ENCODE measurements at regions not wholly inside any gene's neighbourhood (a gene's known extent, or its start where the extent isn't known, plus 50 kb on each side); places are given as distances from the start of the nearest gene placed in this dataset.
"Not testable (repeated sequence)": the region's sequence is repeated elsewhere in the genome, so short reads cannot be mapped to it uniquely, and the experiment has no call there.

- 67 to 87% methylated on average over 3 to 4 of the region's 4 CpGs for WGBS, 2 donors (ENCODE audit: low coverage in 1 of 2)
Measured at GRCh38 chr13:22877421-22877820, 303.4 kb upstream of the SGCG start.

DNA sequence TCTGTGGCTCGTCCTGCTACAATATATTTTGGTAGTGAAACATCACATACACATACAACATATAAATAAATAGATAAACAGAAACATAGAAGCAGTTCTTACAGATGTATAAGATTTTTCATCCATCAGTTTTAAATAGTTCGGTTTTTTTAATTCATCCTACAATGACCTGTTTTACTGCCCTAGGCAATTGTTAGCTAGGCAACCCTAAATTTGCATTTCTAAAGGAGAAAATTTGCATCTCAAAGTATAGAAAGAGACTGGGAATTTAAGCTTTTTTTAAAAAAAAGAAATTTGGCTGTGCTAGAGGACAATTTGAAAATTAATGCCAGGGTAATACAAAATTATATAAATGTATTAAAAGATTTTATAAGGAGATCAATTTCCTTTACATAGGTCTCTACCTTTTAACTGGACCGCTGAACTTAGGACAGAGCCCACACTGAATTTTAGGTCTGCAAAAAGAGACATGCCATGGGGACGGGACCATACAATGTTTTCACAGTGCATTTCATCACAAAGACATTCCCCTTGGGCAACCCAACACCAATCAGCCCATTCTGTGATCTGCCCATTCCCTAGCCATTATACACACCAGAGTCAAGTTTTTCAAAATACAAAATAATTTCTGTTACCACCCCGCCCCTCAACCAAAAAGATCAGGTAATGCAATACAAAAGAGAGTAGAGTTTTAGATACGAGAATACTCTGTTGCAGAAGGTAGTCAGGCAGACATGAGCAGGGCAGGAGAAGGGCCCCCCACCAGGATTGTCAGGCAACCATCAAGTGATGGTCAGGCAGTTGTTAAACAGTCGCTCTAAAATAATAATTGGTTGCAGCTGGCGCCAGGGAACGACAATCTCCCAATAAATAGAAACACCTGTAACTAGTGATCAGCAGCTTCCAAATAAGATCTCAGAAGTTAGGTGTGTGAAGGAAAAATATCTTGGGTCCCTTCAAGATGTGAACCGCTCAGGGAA lies 299.7 kb upstream of the SGCG start:
- TF ChIP-seq EP300 (IDR thresholded peaks at IDR 0.05) (no peak), POLR2A (IDR thresholded peaks at IDR 0.05) (no peak), CTCF (IDR thresholded peaks at IDR 0.05) (no peak), POLR2AphosphoS5 (IDR thresholded peaks at IDR 0.05) (no peak)
- ATAC-seq, result no peak
- no peaks in the 10 kb centered on the region for H3K36me3 ChIP-seq
- H3K4me3 ChIP-seq, result no peak overlapping the region
- WGBS, 2 donors (ENCODE audit: low coverage in 1 of 2), result 67 to 84% methylated on average over 7 to 10 of the region's 10 CpGs
- no peaks in the 10 kb centered on the region for H3K27me3 ChIP-seq
- no peaks in the 10 kb centered on the region for H3K9me3 ChIP-seq
- no peaks in the 10 kb centered on the region for H3K4me1 ChIP-seq
- H3K27ac ChIP-seq, result no peak overlapping the region

More at GRCh38 chr13:22877421-22877820, 303.4 kb upstream of the SGCG start:
- Histone ChIP-seq H3K36me3 (no peaks in the 10 kb centered on the region), H3K27me3 (no peaks in the 10 kb centered on the region), H3K27ac (no peak overlapping the region), H3K4me3 (no peak overlapping the region), H3K4me1 (no peaks in the 10 kb centered on the region), H3K9me3 (no peaks in the 10 kb centered on the region)
- no peak for ATAC-seq
- TF ChIP-seq CTCF (IDR thresholded peaks at IDR 0.05), result no peak

GRCh38 chr13:22881721-22882608 lies 298.8 kb upstream of the SGCG start:
- not testable (repeated sequence) for H3K27me3 ChIP-seq, ATAC-seq, H3K9me3 ChIP-seq, H3K36me3 ChIP-seq, H3K4me1 ChIP-seq, H3K4me3 ChIP-seq, H3K27ac ChIP-seq
- 69 to 72% methylated on average over 8 to 9 of the region's 9 CpGs for WGBS, 2 donors (ENCODE audit: low coverage in 1 of 2)

- no peak for ATAC-seq
- 89 to 96% methylated on average over 4 to 7 of the region's 7 CpGs for WGBS, 2 donors (ENCODE audit: low coverage in 1 of 2)
- H3K36me3 ChIP-seq, result no peaks in the 10 kb centered on the region
- H3K4me3 ChIP-seq, result no peak overlapping the region
- H3K9me3 ChIP-seq, result no peaks in the 10 kb centered on the region
- no peaks in the 10 kb centered on the region for H3K27me3 ChIP-seq
- H3K4me1 ChIP-seq, result no peaks in the 10 kb centered on the region
- TF ChIP-seq EP300 (IDR thresholded peaks at IDR 0.05) (no peak), CTCF (IDR thresholded peaks at IDR 0.05) (no peak), POLR2AphosphoS5 (IDR thresholded peaks at IDR 0.05) (no peak), POLR2A (IDR thresholded peaks at IDR 0.05) (no peak)
- no peak overlapping the region for H3K27ac ChIP-seq
Measured at GRCh38 chr13:22883262-22883840, 297.4 kb upstream of the SGCG start.

- ATAC-seq, result no peak
- no peaks in the 10 kb centered on the region for H3K9me3 ChIP-seq
- 80 to 85% methylated on average over 1 to 4 of the region's 17 CpGs for WGBS, 2 donors (ENCODE audit: low coverage in 1 of 2)
Measured at GRCh38 chr13:22883956-22884355, 296.8 kb upstream of the SGCG start.

GRCh38 chr13:22886061-22886460 lies 294.7 kb upstream of the SGCG start:
- H3K27me3 ChIP-seq, ATAC-seq, H3K36me3 ChIP-seq, H3K4me1 ChIP-seq, H3K9me3 ChIP-seq, H3K27ac ChIP-seq, H3K4me3 ChIP-seq: not testable (repeated sequence)
- 92 to 100% methylated on average over 1 to 7 of the region's 8 CpGs for WGBS, 2 donors (ENCODE audit: low coverage in 1 of 2)

More at GRCh38 chr13:22883956-22884355, 296.8 kb upstream of the SGCG start:
- TF ChIP-seq CTCF (IDR thresholded peaks at IDR 0.05) (no peak), POLR2A (IDR thresholded peaks at IDR 0.05) (no peak), EP300 (IDR thresholded peaks at IDR 0.05) (no peak), POLR2AphosphoS5 (IDR thresholded peaks at IDR 0.05) (no peak)
- Histone ChIP-seq H3K36me3 (no peaks in the 10 kb centered on the region), H3K4me1 (no peaks in the 10 kb centered on the region), H3K27ac (no peak overlapping the region), H3K4me3 (no peak overlapping the region), H3K27me3 (no peaks in the 10 kb centered on the region)

DNA sequence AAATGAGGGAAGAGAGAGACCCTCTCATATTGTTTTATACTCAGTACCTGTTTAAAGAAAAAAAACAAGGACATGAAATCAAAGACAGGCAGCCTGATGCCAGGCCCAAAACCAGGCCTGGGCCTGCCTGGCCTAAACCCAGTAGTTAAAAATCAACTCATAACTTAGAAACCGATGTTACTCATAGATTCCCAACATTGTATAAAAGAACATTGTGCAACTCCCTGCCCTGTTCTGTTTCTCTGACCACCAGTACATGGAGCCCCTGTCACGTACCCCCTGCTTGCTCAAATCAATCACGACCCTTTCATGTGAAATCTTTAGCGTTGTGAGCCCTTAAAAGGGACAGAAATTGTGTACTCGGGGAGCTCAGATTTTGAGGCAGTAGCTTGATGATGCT lies 291.4 kb upstream of the SGCG start:
- not testable (repeated sequence) for H3K9me3 ChIP-seq, H3K36me3 ChIP-seq, H3K4me1 ChIP-seq, H3K27me3 ChIP-seq, ATAC-seq, H3K4me3 ChIP-seq, H3K27ac ChIP-seq
- WGBS, 2 donors (ENCODE audit: low coverage in 1 of 2), result 77 to 86% methylated on average over 1 to 3 of the region's 5 CpGs

Measured in gastroesophageal sphincter (tissue), 4 donors.